ENCODE measurements at regions not wholly inside any gene's neighbourhood (a gene's known extent, or its start where the extent isn't known, plus 50 kb on each side); places are given as distances from the start of the nearest gene placed in this dataset.

GRCh38 chr19:28669804-28670203 lies 543.1 kb downstream of the UQCRFS1 start:
- no peak for TF ChIP-seq CTCF (IDR thresholded peaks at IDR 0.05)

GRCh38 chr19:28667348-28667977 lies 545.5 kb downstream of the UQCRFS1 start:
- TF ChIP-seq CTCF (IDR thresholded peaks at IDR 0.05) = no peak
- Histone ChIP-seq H3K9me3 (no peaks in the 10 kb centered on the region), H3K4me1 (ENCODE audit: control insufficient read depth in 1 of 2, low read depth in 2 of 2) (no peaks in the 10 kb centered on the region), H3K27ac (no peak overlapping the region), H3K36me3 (no peaks in the 10 kb centered on the region), H3K4me3 (no peak overlapping the region), H3K27me3 (replicated peaks; ENCODE audit: insufficient read depth) (no peaks in the 10 kb centered on the region)
- no peak for DNase-seq (ENCODE audit: low spot score)
- no peak for ATAC-seq (ENCODE audit: insufficient number of reproducible peaks, low FRiP score, low read depth)

More at GRCh38 chr19:28669804-28670203, 543.1 kb downstream of the UQCRFS1 start:
- Histone ChIP-seq H3K9me3 (no peaks in the 10 kb centered on the region), H3K4me1 (ENCODE audit: control insufficient read depth in 1 of 2, low read depth in 2 of 2) (no peaks in the 10 kb centered on the region), H3K27ac (no peak overlapping the region), H3K27me3 (replicated peaks; ENCODE audit: insufficient read depth) (no peaks in the 10 kb centered on the region), H3K4me3 (no peak overlapping the region), H3K36me3 (no peaks in the 10 kb centered on the region)
- DNase-seq (ENCODE audit: low spot score) (no peak), ATAC-seq (ENCODE audit: insufficient number of reproducible peaks, low FRiP score, low read depth) (no peak)

- no peaks in the 10 kb centered on the region for H3K36me3 ChIP-seq
- no peaks in the 10 kb centered on the region for H3K9me3 ChIP-seq
- no peak for TF ChIP-seq CTCF (IDR thresholded peaks at IDR 0.05)
- H3K27ac ChIP-seq = no peak overlapping the region
- H3K4me1 ChIP-seq (ENCODE audit: control insufficient read depth in 1 of 2, low read depth in 2 of 2) = no peaks in the 10 kb centered on the region
- no peaks in the 10 kb centered on the region for H3K27me3 ChIP-seq (replicated peaks; ENCODE audit: insufficient read depth)
- H3K4me3 ChIP-seq = no peak overlapping the region
- no peak for DNase-seq (ENCODE audit: low spot score)
- ATAC-seq (ENCODE audit: insufficient number of reproducible peaks, low FRiP score, low read depth) = no peak
Observed at GRCh38 chr19:28665748-28666147, 547.2 kb downstream of the UQCRFS1 start.

GRCh38 chr19:28656644-28657043 lies 556.3 kb downstream of the UQCRFS1 start:
- H3K4me1 ChIP-seq (ENCODE audit: control insufficient read depth in 1 of 2, low read depth in 2 of 2) = no peaks in the 10 kb centered on the region
- H3K9me3 ChIP-seq = no peaks in the 10 kb centered on the region

GRCh38 chr19:28655054-28655453 lies 557.9 kb downstream of the UQCRFS1 start:
- no peaks in the 10 kb centered on the region for H3K4me1 ChIP-seq (ENCODE audit: control insufficient read depth in 1 of 2, low read depth in 2 of 2)
- ATAC-seq (ENCODE audit: insufficient number of reproducible peaks, low FRiP score, low read depth) (no peak), DNase-seq (ENCODE audit: low spot score) (no peak)
- H3K36me3 ChIP-seq = no peaks in the 10 kb centered on the region
- no peaks in the 10 kb centered on the region for H3K9me3 ChIP-seq
- H3K27ac ChIP-seq = no peak overlapping the region
- no peak for TF ChIP-seq CTCF (IDR thresholded peaks at IDR 0.05)
- no peaks in the 10 kb centered on the region for H3K27me3 ChIP-seq (replicated peaks; ENCODE audit: insufficient read depth)
- H3K4me3 ChIP-seq = no peak overlapping the region

More at GRCh38 chr19:28656644-28657043, 556.3 kb downstream of the UQCRFS1 start:
- H3K4me3 ChIP-seq = no peak overlapping the region
- no peak overlapping the region for H3K27ac ChIP-seq
- DNase-seq (ENCODE audit: low spot score) (no peak), ATAC-seq (ENCODE audit: insufficient number of reproducible peaks, low FRiP score, low read depth) (no peak)
- H3K36me3 ChIP-seq = no peaks in the 10 kb centered on the region
- no peak for TF ChIP-seq CTCF (IDR thresholded peaks at IDR 0.05)
- H3K27me3 ChIP-seq (replicated peaks; ENCODE audit: insufficient read depth) = no peaks in the 10 kb centered on the region
